ENCODE measurements at regions not wholly inside any gene's neighbourhood (a gene's known extent, or its start where the extent isn't known, plus 50 kb on each side); places are given as distances from the start of the nearest gene placed in this dataset.

DNA sequence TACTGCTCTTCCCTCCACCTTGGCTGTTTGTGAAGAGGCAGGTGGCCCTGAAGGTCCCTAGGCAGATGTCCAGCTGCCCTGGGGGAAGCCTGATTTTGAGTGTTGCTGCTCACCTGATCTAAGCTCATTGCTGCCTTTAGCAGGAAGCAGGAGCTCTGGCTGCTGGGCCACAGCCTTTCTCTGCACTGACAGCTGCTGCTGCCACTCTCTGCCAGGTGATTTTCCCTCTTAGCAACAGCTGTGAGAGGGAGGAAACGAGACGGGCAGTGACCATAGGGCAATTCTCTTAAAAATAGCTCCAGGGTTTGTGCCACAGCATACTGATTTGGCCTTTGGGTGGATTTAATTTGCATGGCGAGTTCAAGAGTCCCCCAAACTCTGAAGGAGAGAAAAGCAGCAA, 415.8 kb upstream of the SEMA6D start:
- no peak for TF ChIP-seq POLR2AphosphoS5 (IDR thresholded peaks at IDR 0.05; ENCODE audit: low read depth, low read length)
- TF ChIP-seq TAF1 (IDR thresholded peaks at IDR 0.05; ENCODE audit: borderline replicate concordance, insufficient read depth, low read length) = no peak
- TF ChIP-seq, protein P1, sequence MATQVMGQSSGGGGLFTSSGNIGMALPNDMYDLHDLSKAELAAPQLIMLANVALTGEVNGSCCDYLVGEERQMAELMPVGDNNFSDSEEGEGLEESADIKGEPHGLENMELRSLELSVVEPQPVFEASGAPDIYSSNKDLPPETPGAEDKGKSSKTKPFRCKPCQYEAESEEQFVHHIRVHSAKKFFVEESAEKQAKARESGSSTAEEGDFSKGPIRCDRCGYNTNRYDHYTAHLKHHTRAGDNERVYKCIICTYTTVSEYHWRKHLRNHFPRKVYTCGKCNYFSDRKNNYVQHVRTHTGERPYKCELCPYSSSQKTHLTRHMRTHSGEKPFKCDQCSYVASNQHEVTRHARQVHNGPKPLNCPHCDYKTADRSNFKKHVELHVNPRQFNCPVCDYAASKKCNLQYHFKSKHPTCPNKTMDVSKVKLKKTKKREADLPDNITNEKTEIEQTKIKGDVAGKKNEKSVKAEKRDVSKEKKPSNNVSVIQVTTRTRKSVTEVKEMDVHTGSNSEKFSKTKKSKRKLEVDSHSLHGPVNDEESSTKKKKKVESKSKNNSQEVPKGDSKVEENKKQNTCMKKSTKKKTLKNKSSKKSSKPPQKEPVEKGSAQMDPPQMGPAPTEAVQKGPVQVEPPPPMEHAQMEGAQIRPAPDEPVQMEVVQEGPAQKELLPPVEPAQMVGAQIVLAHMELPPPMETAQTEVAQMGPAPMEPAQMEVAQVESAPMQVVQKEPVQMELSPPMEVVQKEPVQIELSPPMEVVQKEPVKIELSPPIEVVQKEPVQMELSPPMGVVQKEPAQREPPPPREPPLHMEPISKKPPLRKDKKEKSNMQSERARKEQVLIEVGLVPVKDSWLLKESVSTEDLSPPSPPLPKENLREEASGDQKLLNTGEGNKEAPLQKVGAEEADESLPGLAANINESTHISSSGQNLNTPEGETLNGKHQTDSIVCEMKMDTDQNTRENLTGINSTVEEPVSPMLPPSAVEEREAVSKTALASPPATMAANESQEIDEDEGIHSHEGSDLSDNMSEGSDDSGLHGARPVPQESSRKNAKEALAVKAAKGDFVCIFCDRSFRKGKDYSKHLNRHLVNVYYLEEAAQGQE (IDR thresholded peaks at IDR 0.05; ENCODE audit: insufficient read depth in 1 of 2, low read depth in 2 of 2, low read length in 2 of 2) = no peak
